Astrocyte of the spinal cord (primary cell): ENCODE measurements at regions not wholly inside any gene's neighbourhood (a gene's known extent, or its start where the extent isn't known, plus 50 kb on each side); places are given as distances from the start of the nearest gene placed in this dataset.

Source experiments
- DNase-seq: peaks from one replicate; pipeline ENCODE4 v3.0.0; 2011; ENCODE audit warnings: low read depth, low spot score
- H3K4me3 ChIP-seq: 2 replicates; pipeline ENCODE4 v1.5.1; 2011; ENCODE audit warnings: low read depth, mild to moderate bottlenecking, low read length, moderate library complexity
- in situ Hi-C: cut with HindIII; loops from 2 replicates; pipeline ENCODE4 v1.10.0; 2017; ENCODE audit warnings: low sequenced_read_pairs
- TF ChIP-seq, protein P1 (sequence below): IDR thresholded peaks from 2 replicates; pipeline ENCODE4 v1.5.1; 2012; ENCODE audit warnings: low read depth, mild to moderate bottlenecking, low read length, inconsistent platforms

DNA sequence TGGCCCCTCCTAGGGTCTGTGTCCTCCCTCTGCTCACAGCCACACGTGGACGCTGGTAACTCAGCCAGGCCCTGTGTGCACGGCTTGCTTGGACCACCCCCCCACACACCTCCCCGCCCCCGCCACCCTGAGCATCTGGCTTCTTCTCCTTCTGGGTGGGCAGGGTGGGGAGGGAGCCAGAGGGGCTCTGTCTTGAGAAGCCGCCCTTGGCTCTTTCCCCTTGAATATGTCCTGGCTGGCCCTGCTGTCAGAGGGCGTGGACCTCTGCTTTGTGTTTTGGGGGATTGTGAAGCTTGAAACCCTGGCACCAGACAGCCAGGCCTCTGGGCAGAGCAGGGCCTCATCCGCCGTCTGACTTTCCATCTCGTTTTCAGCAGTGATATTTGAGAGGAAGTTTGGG is 72.1 kb downstream of the GLI2 start:
- TF ChIP-seq, protein P1, sequence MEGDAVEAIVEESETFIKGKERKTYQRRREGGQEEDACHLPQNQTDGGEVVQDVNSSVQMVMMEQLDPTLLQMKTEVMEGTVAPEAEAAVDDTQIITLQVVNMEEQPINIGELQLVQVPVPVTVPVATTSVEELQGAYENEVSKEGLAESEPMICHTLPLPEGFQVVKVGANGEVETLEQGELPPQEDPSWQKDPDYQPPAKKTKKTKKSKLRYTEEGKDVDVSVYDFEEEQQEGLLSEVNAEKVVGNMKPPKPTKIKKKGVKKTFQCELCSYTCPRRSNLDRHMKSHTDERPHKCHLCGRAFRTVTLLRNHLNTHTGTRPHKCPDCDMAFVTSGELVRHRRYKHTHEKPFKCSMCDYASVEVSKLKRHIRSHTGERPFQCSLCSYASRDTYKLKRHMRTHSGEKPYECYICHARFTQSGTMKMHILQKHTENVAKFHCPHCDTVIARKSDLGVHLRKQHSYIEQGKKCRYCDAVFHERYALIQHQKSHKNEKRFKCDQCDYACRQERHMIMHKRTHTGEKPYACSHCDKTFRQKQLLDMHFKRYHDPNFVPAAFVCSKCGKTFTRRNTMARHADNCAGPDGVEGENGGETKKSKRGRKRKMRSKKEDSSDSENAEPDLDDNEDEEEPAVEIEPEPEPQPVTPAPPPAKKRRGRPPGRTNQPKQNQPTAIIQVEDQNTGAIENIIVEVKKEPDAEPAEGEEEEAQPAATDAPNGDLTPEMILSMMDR: no peak
- in situ Hi-C loops: no loop called here
- DNase-seq: no peak
- no peak overlapping the region for H3K4me3 ChIP-seq

GRCh38 chr2:120809151-120809550 is 73.5 kb downstream of the GLI2 start:
- DNase-seq: no peak
- in situ Hi-C loops: no loop called here
- TF ChIP-seq, protein P1: no peak
- no peak overlapping the region for H3K4me3 ChIP-seq

GRCh38 chr2:120809609-120810440 is 74.2 kb downstream of the GLI2 start:
- TF ChIP-seq, protein P1: no peak
- in situ Hi-C loops: no loop called here
- no peak overlapping the region for H3K4me3 ChIP-seq
- DNase-seq: no peak

GRCh38 chr2:120810639-120811038 is 75.0 kb downstream of the GLI2 start:
- TF ChIP-seq, protein P1: no peak
- in situ Hi-C loops: no loop called here
- DNase-seq: no peak
- H3K4me3 ChIP-seq: no peak overlapping the region

DNA sequence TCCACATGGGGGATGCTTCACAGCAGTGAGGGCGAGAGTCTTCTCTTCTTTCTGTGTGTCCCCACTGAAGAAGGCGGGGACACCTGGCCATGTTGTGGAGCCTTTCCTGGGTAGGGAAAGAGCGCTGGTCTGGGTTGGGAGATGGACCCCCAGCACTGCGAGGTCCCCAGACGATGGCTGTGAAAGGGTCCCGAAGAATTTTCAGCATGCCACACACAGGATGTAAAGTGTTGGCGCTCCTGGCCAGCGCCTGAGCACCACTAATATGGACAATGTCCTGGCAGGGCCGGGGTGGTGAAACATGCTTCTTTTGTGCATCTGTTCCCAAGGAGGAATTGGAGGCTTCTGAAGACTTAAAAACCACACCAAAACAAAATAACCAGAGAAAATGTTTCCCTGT is 77.2 kb downstream of the GLI2 start:
- no peak for DNase-seq
- in situ Hi-C loops: no loop called here
- H3K4me3 ChIP-seq: no peak overlapping the region
- TF ChIP-seq, protein P1: no peak

DNA sequence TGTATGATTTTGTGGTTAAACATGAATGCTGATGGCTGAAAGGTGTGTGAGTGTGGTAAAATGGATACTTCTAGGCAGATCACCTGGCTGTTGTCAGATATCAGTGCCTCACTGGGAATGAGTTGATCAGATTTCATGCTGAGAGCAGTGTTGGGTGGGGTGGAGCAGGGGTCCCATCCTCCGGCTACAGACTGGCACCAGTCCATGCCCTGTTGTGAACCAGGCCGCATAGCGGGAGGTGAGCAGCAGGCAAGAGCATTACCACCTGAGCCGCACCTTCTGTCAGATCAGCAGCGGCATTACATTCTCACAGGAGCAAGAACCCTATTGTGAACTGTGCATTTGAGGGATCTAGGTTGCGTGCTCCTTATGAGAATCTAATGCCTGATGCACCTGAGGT is 78.7 kb downstream of the GLI2 start:
- in situ Hi-C loops: no loop called here
- H3K4me3 ChIP-seq: no peak overlapping the region
- no peak for DNase-seq
- TF ChIP-seq, protein P1: no peak
